Smooth muscle cell (in vitro differentiated cells): ENCODE measurements at regions not wholly inside any gene's neighbourhood (a gene's known extent, or its start where the extent isn't known, plus 50 kb on each side); places are given as distances from the start of the nearest gene placed in this dataset.

Experiments used
- DNase-seq: peaks from one replicate; lab custom pipeline; 2025; ENCODE audit not compliant: unreplicated experiment; lab: John Stamatoyannopoulos, UW
- H2AFZ ChIP-seq: fragments of 200-600 bp; sonication (generic); 2 replicates; pipeline ENCODE4 v1.6.0; 2016; ENCODE audit warnings: antibody characterized with exemption, low read depth, mild to moderate bottlenecking
- H3F3A ChIP-seq: fragments of 200-600 bp; sonication (generic); 2 replicates; pipeline ENCODE4 v1.6.0; 2017; ENCODE audit warnings: antibody characterized with exemption, low read depth
- H3K27ac ChIP-seq: fragments of 200-600 bp; sonication (generic); 2 replicates; pipeline ENCODE4 v1.5.1; 2016; ENCODE audit warnings: low read depth, mild to moderate bottlenecking
- H3K27me3 ChIP-seq: fragments of 200-600 bp; sonication (generic); 2 replicates; pipeline ENCODE4 v1.6.1; 2016; ENCODE audit warnings: low read depth, mild to moderate bottlenecking
- H3K36me3 ChIP-seq: fragments of 200-600 bp; sonication (generic); 2 replicates; pipeline ENCODE4 v1.5.1; 2016; ENCODE audit warnings: low read depth
- H3K4me1 ChIP-seq: fragments of 200-600 bp; sonication (generic); 2 replicates; pipeline ENCODE4 v1.5.1; 2016; ENCODE audit warnings: low read depth
- H3K4me2 ChIP-seq: fragments of 200-600 bp; sonication (generic); 2 replicates; pipeline ENCODE4 v1.6.0; 2016; ENCODE audit warnings: mild to moderate bottlenecking
- H3K4me3 ChIP-seq: fragments of 200-600 bp; sonication (generic); 2 replicates; pipeline ENCODE4 v1.5.1; 2016; ENCODE audit warnings: mild to moderate bottlenecking
- H3K79me2 ChIP-seq: fragments of 200-600 bp; sonication (generic); 2 replicates; pipeline ENCODE4 v1.6.0; 2016; ENCODE audit warnings: low read depth, mild to moderate bottlenecking
- H3K9ac ChIP-seq: fragments of 200-600 bp; sonication (generic); 2 replicates; pipeline ENCODE4 v1.6.0; 2016; ENCODE audit warnings: low read depth
- H3K9me3 ChIP-seq: fragments of 200-600 bp; sonication (generic); replicated peaks from 2 replicates; pipeline ENCODE4 v1.5.1; 2016; ENCODE audit warnings: low read depth
- H4K20me1 ChIP-seq: fragments of 200-600 bp; sonication (generic); 2 replicates; pipeline ENCODE4 v1.6.0; 2016; ENCODE audit warnings: low read depth
- CTCF ChIP-seq: fragments of 200-600 bp; sonication (generic); IDR thresholded peaks from 2 replicates; pipeline ENCODE4 v1.5.1; 2017; ENCODE audit warnings: borderline replicate concordance, mild to moderate bottlenecking, antibody characterized with exemption; ENCODE audit not compliant: insufficient read depth, poor library complexity, severe bottlenecking
- WGBS: methylation state at CpG from one replicate; pipeline ENCODE4 v1.1.7; 2016; ENCODE audit warnings: low lambda C conversion rate; 5-methylcytosine and 5-hydroxymethylcytosine counted together

GRCh38 chr4:152148057-152148456 is 387.2 kb upstream of the GATB start:
- Histone ChIP-seq H3K4me2 (no peak overlapping the region), H3K36me3 (no peaks in the 10 kb centered on the region), H3K79me2 (no peaks in the 10 kb centered on the region), H3K27me3 (no peaks in the 10 kb centered on the region), H2AFZ (no peak overlapping the region), H3F3A (no peaks in the 10 kb centered on the region), H3K9me3 (peaks cover 5% of the 10 kb centered on the region), H4K20me1 (no peaks in the 10 kb centered on the region), H3K4me1 (no peaks in the 10 kb centered on the region), H3K27ac (no peak overlapping the region), H3K9ac (no peak overlapping the region), H3K4me3 (no peak overlapping the region)
- no peak for TF ChIP-seq CTCF
- WGBS, result 89% methylated on average over 2 of the region's 2 CpGs
- no peak for DNase-seq

- Histone ChIP-seq H4K20me1 (no peaks in the 10 kb centered on the region), H3K4me3 (no peak overlapping the region), H3K36me3 (no peaks in the 10 kb centered on the region), H3K4me2 (no peak overlapping the region), H3K79me2 (no peaks in the 10 kb centered on the region), H3K27me3 (no peaks in the 10 kb centered on the region), H2AFZ (no peak overlapping the region), H3K9me3 (peaks cover 5% of the 10 kb centered on the region), H3K9ac (no peak overlapping the region), H3K4me1 (no peaks in the 10 kb centered on the region), H3F3A (no peaks in the 10 kb centered on the region), H3K27ac (no peak overlapping the region)
- WGBS, result 71% methylated on average over 1 of the region's 1 CpG
- TF ChIP-seq CTCF, result no peak
- DNase-seq, result no peak
Observed at GRCh38 chr4:152146244-152146643, 385.4 kb upstream of the GATB start.

- Histone ChIP-seq H3K79me2 (no peaks in the 10 kb centered on the region), H2AFZ (no peak overlapping the region), H3K9me3 (peaks cover 5% of the 10 kb centered on the region), H3F3A (no peaks in the 10 kb centered on the region), H3K4me3 (no peak overlapping the region), H3K27ac (no peak overlapping the region), H3K4me2 (no peak overlapping the region), H3K9ac (no peak overlapping the region), H3K27me3 (no peaks in the 10 kb centered on the region), H4K20me1 (no peaks in the 10 kb centered on the region), H3K36me3 (no peaks in the 10 kb centered on the region), H3K4me1 (no peaks in the 10 kb centered on the region)
- no peak for TF ChIP-seq CTCF
- DNase-seq, result no peak
Observed at GRCh38 chr4:152143806-152144205, 383.0 kb upstream of the GATB start.

- H4K20me1 ChIP-seq, result no peaks in the 10 kb centered on the region
- no peaks in the 10 kb centered on the region for H3K79me2 ChIP-seq
- H3K4me1 ChIP-seq, result no peaks in the 10 kb centered on the region
- H3K9ac ChIP-seq, result no peak overlapping the region
- H3F3A ChIP-seq, result no peaks in the 10 kb centered on the region
- DNase-seq, result no peak
- H3K36me3 ChIP-seq, result no peaks in the 10 kb centered on the region
- no peak overlapping the region for H3K27ac ChIP-seq
- no peak overlapping the region for H2AFZ ChIP-seq
- 89% methylated on average over 3 of the region's 3 CpGs for WGBS
- no peaks in the 10 kb centered on the region for H3K9me3 ChIP-seq
- no peak overlapping the region for H3K4me3 ChIP-seq
- TF ChIP-seq CTCF, result no peak
- H3K4me2 ChIP-seq, result no peak overlapping the region
- H3K27me3 ChIP-seq, result no peaks in the 10 kb centered on the region
Observed at GRCh38 chr4:152138451-152138850, 377.6 kb upstream of the GATB start.
